ENCODE measurements at regions not wholly inside any gene's neighbourhood (a gene's known extent, or its start where the extent isn't known, plus 50 kb on each side); places are given as distances from the start of the nearest gene placed in this dataset.

DNA sequence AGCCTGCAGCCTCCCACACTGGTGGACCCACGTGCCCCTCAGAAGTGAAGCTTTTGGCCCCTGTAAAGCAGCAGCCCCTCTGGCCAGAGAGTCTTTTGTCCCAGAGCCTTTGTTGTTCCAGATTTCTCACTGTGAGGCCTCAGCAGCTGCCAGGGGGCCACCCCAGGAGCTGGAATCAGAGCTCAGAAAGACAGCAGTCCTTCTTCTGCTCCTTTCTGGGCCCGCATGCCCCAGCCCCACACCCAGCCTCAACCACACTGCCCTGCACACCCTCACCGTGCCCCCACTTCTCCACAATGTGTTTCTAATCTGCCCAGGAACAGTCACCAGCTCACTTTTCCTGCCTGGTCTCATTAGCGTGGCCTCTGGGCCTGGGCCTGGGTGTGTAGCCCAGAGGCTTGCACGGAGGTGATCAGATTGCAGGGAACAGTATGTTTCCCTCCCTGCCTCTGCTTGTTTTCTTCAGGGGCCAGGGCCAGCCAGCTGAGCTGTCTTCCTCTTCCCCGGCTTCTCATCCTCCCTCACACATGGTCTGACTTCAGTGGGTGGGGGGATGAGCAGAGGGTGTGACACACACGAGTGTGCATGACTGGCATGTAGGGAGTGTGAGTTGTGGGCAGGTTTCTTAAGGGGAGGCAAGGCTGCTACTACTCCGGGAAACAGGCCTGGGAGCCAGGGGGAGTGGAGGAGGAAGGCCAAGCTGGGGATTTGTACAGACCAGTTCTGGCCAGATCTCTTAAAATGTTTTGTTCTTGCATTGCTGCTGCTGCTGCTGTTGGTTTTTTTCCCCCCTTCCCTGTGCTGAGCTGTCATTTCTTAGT is 82.5 kb upstream of the ZNF648 start:
- TF ChIP-seq, protein P1, sequence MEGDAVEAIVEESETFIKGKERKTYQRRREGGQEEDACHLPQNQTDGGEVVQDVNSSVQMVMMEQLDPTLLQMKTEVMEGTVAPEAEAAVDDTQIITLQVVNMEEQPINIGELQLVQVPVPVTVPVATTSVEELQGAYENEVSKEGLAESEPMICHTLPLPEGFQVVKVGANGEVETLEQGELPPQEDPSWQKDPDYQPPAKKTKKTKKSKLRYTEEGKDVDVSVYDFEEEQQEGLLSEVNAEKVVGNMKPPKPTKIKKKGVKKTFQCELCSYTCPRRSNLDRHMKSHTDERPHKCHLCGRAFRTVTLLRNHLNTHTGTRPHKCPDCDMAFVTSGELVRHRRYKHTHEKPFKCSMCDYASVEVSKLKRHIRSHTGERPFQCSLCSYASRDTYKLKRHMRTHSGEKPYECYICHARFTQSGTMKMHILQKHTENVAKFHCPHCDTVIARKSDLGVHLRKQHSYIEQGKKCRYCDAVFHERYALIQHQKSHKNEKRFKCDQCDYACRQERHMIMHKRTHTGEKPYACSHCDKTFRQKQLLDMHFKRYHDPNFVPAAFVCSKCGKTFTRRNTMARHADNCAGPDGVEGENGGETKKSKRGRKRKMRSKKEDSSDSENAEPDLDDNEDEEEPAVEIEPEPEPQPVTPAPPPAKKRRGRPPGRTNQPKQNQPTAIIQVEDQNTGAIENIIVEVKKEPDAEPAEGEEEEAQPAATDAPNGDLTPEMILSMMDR (IDR thresholded peaks at IDR 0.05; ENCODE audit: low read length), result no peak
- TF ChIP-seq EZH2 (IDR thresholded peaks at IDR 0.05; ENCODE audit: borderline replicate concordance, low read length), result no peak

Data from OCI-LY1 (cell line).